ENCODE measurements at regions not wholly inside any gene's neighbourhood (a gene's known extent, or its start where the extent isn't known, plus 50 kb on each side); places are given as distances from the start of the nearest gene placed in this dataset.

DNA sequence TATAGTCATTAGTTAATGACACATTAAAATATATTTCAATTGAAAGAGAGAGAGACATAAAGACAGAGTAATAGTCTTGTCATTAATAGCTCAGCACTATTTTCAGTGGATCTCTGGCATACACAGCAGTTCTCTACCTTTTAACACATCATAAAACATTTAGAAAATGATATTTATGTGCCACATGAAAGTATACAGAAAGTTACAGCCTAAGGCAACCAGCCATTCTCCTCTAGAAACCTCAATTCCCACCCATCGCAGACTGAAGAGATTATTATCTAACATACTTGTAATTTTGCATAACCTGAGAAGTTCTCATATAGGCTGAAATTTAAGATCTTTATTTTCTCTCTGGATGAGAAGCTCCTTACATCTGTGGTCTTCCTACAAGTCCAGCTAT lies 58.7 kb upstream of the FAM83B start:
- no peak for DNase-seq (ENCODE audit: low read depth)
- H3K4me3 ChIP-seq (ENCODE audit: low read length): no peak overlapping the region
- TF ChIP-seq, protein P1, sequence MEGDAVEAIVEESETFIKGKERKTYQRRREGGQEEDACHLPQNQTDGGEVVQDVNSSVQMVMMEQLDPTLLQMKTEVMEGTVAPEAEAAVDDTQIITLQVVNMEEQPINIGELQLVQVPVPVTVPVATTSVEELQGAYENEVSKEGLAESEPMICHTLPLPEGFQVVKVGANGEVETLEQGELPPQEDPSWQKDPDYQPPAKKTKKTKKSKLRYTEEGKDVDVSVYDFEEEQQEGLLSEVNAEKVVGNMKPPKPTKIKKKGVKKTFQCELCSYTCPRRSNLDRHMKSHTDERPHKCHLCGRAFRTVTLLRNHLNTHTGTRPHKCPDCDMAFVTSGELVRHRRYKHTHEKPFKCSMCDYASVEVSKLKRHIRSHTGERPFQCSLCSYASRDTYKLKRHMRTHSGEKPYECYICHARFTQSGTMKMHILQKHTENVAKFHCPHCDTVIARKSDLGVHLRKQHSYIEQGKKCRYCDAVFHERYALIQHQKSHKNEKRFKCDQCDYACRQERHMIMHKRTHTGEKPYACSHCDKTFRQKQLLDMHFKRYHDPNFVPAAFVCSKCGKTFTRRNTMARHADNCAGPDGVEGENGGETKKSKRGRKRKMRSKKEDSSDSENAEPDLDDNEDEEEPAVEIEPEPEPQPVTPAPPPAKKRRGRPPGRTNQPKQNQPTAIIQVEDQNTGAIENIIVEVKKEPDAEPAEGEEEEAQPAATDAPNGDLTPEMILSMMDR (IDR thresholded peaks at IDR 0.05; ENCODE audit: insufficient read depth, low read depth, low read length, missing control alignments): no peak
